SK-N-SH treated with all-trans-retinoic acid at 6 μM for 48 hours (cell line): ENCODE measurements at regions not wholly inside any gene's neighbourhood (a gene's known extent, or its start where the extent isn't known, plus 50 kb on each side); places are given as distances from the start of the nearest gene placed in this dataset.

Source experiments
- ESRRG ChIP-seq: fragments of 250-450 bp; sonication (Bioruptor Pico); IDR thresholded peaks from 2 replicates; pipeline ENCODE4 v1.6.1; 2021; ENCODE audit warnings: mild to moderate bottlenecking
- GLIS3 ChIP-seq: fragments of 250-450 bp; sonication (Bioruptor Pico); IDR thresholded peaks from 2 replicates; pipeline ENCODE4 v1.5.0; 2020; ENCODE audit warnings: mild to moderate bottlenecking, moderate library complexity
- ISL1 ChIP-seq: fragments of 250-450 bp; sonication (Bioruptor Pico); IDR thresholded peaks from 2 replicates; pipeline ENCODE4 v2.1.2; 2022; ENCODE audit warnings: mild to moderate bottlenecking, moderate library complexity
- ZFP3 ChIP-seq: fragments of 250-450 bp; sonication (Bioruptor Pico); IDR thresholded peaks from 2 replicates; pipeline ENCODE4 v1.5.0; 2020; ENCODE audit warnings: mild to moderate bottlenecking, moderate library complexity
- ZFP30 ChIP-seq: fragments of 450-650 bp; formaldehyde crosslinking; IDR thresholded peaks from 2 replicates; pipeline ENCODE4 v1.5.0; 2022; ENCODE audit warnings: mild to moderate bottlenecking, moderate library complexity
- ZNF8 ChIP-seq: fragments of 450-650 bp; formaldehyde crosslinking; IDR thresholded peaks from 2 replicates; pipeline ENCODE4 v1.5.0; 2020; ENCODE audit warnings: mild to moderate bottlenecking, moderate library complexity
- TF ChIP-seq, protein P1 (sequence below): fragments of 250-450 bp; sonication (Bioruptor Pico); IDR thresholded peaks from 2 replicates; pipeline ENCODE4 v1.8.0; 2020; ENCODE audit warnings: mild to moderate bottlenecking, moderate library complexity, borderline replicate concordance

DNA sequence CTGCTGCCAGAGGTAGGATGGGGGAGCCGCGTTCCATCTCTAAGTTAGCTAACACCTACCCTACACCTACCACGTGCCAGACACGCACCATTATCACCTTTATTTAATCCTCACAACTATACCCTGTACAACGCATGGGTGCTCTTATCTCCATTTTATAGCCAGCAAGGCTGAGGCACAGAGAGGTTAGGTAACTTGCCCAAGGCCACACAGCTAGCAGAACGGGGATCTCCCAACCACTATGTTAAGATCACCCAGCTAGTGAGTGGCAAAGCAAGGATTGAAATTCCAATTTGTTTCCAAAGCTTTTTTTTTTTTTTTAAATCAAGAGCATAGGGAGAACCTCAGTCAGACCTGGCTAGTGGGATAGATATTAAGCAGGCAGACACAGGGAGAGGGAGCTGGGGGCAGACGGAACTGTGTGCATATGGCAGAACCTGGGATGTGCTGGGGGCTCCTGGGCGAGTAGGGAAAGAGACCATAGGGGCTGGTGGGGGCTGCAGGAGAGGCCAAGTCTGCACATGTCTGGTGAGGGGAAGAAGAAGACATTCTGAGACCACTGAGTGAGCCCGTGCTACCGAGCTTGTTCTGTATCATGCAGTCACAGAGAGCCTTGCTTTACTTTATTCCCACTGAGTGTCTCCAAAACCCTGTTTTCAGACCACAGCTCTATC lies 196.3 kb upstream of the TPM1 start:
- TF ChIP-seq ZFP30 (CRISPR knock-in tag) (no peak), ISL1 (CRISPR knock-in tag) (no peak), GLIS3 (CRISPR knock-in tag) (no peak), ZNF8 (CRISPR knock-in tag) (no peak), ZFP3 (CRISPR knock-in tag) (no peak), ESRRG (CRISPR knock-in tag) (no peak)
- TF ChIP-seq, protein P1, sequence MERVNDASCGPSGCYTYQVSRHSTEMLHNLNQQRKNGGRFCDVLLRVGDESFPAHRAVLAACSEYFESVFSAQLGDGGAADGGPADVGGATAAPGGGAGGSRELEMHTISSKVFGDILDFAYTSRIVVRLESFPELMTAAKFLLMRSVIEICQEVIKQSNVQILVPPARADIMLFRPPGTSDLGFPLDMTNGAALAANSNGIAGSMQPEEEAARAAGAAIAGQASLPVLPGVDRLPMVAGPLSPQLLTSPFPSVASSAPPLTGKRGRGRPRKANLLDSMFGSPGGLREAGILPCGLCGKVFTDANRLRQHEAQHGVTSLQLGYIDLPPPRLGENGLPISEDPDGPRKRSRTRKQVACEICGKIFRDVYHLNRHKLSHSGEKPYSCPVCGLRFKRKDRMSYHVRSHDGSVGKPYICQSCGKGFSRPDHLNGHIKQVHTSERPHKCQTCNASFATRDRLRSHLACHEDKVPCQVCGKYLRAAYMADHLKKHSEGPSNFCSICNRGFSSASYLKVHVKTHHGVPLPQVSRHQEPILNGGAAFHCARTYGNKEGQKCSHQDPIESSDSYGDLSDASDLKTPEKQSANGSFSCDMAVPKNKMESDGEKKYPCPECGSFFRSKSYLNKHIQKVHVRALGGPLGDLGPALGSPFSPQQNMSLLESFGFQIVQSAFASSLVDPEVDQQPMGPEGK (CRISPR knock-in tag) = no peak
